ENCODE measurements at regions not wholly inside any gene's neighbourhood (a gene's known extent, or its start where the extent isn't known, plus 50 kb on each side); places are given as distances from the start of the nearest gene placed in this dataset.

- DNase-seq (ENCODE audit: low read depth) = no peak
Measured at GRCh38 chr11:122523846-122524805, 131.4 kb upstream of the UBASH3B start.

- no peak for DNase-seq (ENCODE audit: low read depth)
Measured at GRCh38 chr11:122521626-122522025, 133.9 kb upstream of the UBASH3B start.

- DNase-seq (ENCODE audit: low read depth) = no peak
Measured at GRCh38 chr11:122517403-122518379, 137.8 kb upstream of the UBASH3B start.

- no peak for DNase-seq (ENCODE audit: low read depth)
Measured at GRCh38 chr11:122516686-122517085, 138.8 kb upstream of the UBASH3B start.

- no peak for DNase-seq (ENCODE audit: low read depth)
Measured at GRCh38 chr11:122513997-122514396, 141.5 kb upstream of the UBASH3B start.

- DNase-seq (ENCODE audit: low read depth) = no peak
Measured at GRCh38 chr11:122513328-122513727, 142.2 kb upstream of the UBASH3B start.

- no peak for DNase-seq (ENCODE audit: low read depth)
Measured at GRCh38 chr11:122512688-122513087, 142.8 kb upstream of the UBASH3B start.

- DNase-seq (ENCODE audit: low read depth) = no peak
Measured at GRCh38 chr11:122509899-122510298, 145.6 kb upstream of the UBASH3B start.

- no peak for DNase-seq (ENCODE audit: low read depth)
Measured at GRCh38 chr11:122509091-122509490, 146.4 kb upstream of the UBASH3B start.

GRCh38 chr11:122505304-122506006 lies 150.1 kb upstream of the UBASH3B start:
- DNase-seq (ENCODE audit: low read depth) = peak; percentile 90

- peak; percentile 21 for DNase-seq (ENCODE audit: low read depth)
Measured at GRCh38 chr11:122494221-122494620, 161.3 kb upstream of the UBASH3B start.

GRCh38 chr11:122491509-122491908 lies 164.0 kb upstream of the UBASH3B start:
- peak; percentile 18 for DNase-seq (ENCODE audit: low read depth)

GRCh38 chr11:122488892-122489706 lies 166.4 kb upstream of the UBASH3B start:
- no peak for DNase-seq (ENCODE audit: low read depth)

- no peak for DNase-seq (ENCODE audit: low read depth)
Measured at GRCh38 chr11:122487669-122488068, 167.9 kb upstream of the UBASH3B start.

- no peak for DNase-seq (ENCODE audit: low read depth)
Measured at GRCh38 chr11:122486793-122487495, 168.6 kb upstream of the UBASH3B start.

- DNase-seq (ENCODE audit: low read depth) = no peak
Measured at GRCh38 chr11:122478986-122479385, 176.5 kb upstream of the UBASH3B start.

GRCh38 chr11:122468965-122469364 lies 186.6 kb upstream of the UBASH3B start:
- no peak for DNase-seq (ENCODE audit: low read depth)

- DNase-seq (ENCODE audit: low read depth) = no peak
Measured at GRCh38 chr11:122463530-122463929, 192.0 kb upstream of the UBASH3B start.

- no peak for DNase-seq (ENCODE audit: low read depth)
Measured at GRCh38 chr11:122459064-122459463, 196.5 kb upstream of the UBASH3B start.

GRCh38 chr11:122453586-122453985 lies 201.9 kb upstream of the UBASH3B start:
- DNase-seq (ENCODE audit: low read depth) = no peak

All from RPMI7951 (cell line).